ENCODE measurements at regions not wholly inside any gene's neighbourhood (a gene's known extent, or its start where the extent isn't known, plus 50 kb on each side); places are given as distances from the start of the nearest gene placed in this dataset.

GRCh38 chr10:130510755-130511154 is 374.6 kb downstream of the GLRX3 start:
- intact Hi-C loops (cut with micrococcal nuclease; ENCODE audit: unreplicated experiment), result no loop called here
- Histone ChIP-seq H3K4me1 (ENCODE audit: control insufficient read depth, insufficient read depth, low read length) (no peaks in the 10 kb centered on the region), H3K4me3 (ENCODE audit: low read depth in 2 of 2, low read length in 2 of 2) (no peak overlapping the region), H3K9me3 (ENCODE audit: control insufficient read depth, insufficient read depth, low read depth, low read length) (no peaks in the 10 kb centered on the region), H3K36me3 (ENCODE audit: control insufficient read depth, insufficient read depth, low read length) (no peaks in the 10 kb centered on the region), H3K27ac (ENCODE audit: low read length) (no peak overlapping the region), H3K27me3 (ENCODE audit: control insufficient read depth, insufficient read depth, low read length) (peaks cover 10% of the 10 kb centered on the region)
- DNase-seq (ENCODE audit: low read depth, low spot score), result no peak
- POLR2A ChIA-PET, result no interaction called here
- CTCF ChIA-PET, result no interaction called here
- TF ChIP-seq TCF7L2 (IDR thresholded peaks at IDR 0.05; ENCODE audit: low read depth, low read length) (no peak), CTCF (IDR thresholded peaks at IDR 0.05) (no peak), REST (IDR thresholded peaks at IDR 0.05; ENCODE audit: insufficient read depth in 1 of 2, low read depth in 2 of 2, low read length in 1 of 2) (no peak), POLR2AphosphoS5 (IDR thresholded peaks at IDR 0.05; ENCODE audit: low read depth, low read length) (no peak), SIN3A (IDR thresholded peaks at IDR 0.05; ENCODE audit: borderline replicate concordance, insufficient read depth, low read depth, low read length) (no peak)
- no TSS peak for BruUV-seq (replicated peaks)
- in situ Hi-C loops (cut with HindIII; ENCODE audit: low pct_unique_long_range_greater_than_20kb, low sequenced_read_pairs), result no loop called here
- no peak for ATAC-seq

- H3K27me3 ChIP-seq (ENCODE audit: control insufficient read depth, insufficient read depth, low read length), result peaks cover 7% of the 10 kb centered on the region
- in situ Hi-C loops (cut with HindIII; ENCODE audit: low pct_unique_long_range_greater_than_20kb, low sequenced_read_pairs), result no loop called here
- H3K36me3 ChIP-seq (ENCODE audit: control insufficient read depth, insufficient read depth, low read length), result no peaks in the 10 kb centered on the region
- H3K4me3 ChIP-seq (ENCODE audit: low read depth in 2 of 2, low read length in 2 of 2), result no peak overlapping the region
- ATAC-seq, result no peak
- CTCF ChIA-PET, result no interaction called here
- POLR2A ChIA-PET, result no interaction called here
- intact Hi-C loops (cut with micrococcal nuclease; ENCODE audit: unreplicated experiment), result no loop called here
- no peak for DNase-seq (ENCODE audit: low read depth, low spot score)
- BruUV-seq (replicated peaks), result no TSS peak
- H3K27ac ChIP-seq (ENCODE audit: low read length), result no peak overlapping the region
- H3K9me3 ChIP-seq (ENCODE audit: control insufficient read depth, insufficient read depth, low read depth, low read length), result no peaks in the 10 kb centered on the region
- H3K4me1 ChIP-seq (ENCODE audit: control insufficient read depth, insufficient read depth, low read length), result no peaks in the 10 kb centered on the region
- no peak for TF ChIP-seq TCF7L2 (IDR thresholded peaks at IDR 0.05; ENCODE audit: low read depth, low read length)
- TF ChIP-seq POLR2AphosphoS5 (IDR thresholded peaks at IDR 0.05; ENCODE audit: low read depth, low read length), result no peak
- TF ChIP-seq REST (IDR thresholded peaks at IDR 0.05; ENCODE audit: insufficient read depth in 1 of 2, low read depth in 2 of 2, low read length in 1 of 2), result no peak
- TF ChIP-seq SIN3A (IDR thresholded peaks at IDR 0.05; ENCODE audit: borderline replicate concordance, insufficient read depth, low read depth, low read length), result no peak
- no peak for TF ChIP-seq CTCF (IDR thresholded peaks at IDR 0.05)
Observed at GRCh38 chr10:130511766-130512165, 375.6 kb downstream of the GLRX3 start.
